ENCODE measurements at regions not wholly inside any gene's neighbourhood (a gene's known extent, or its start where the extent isn't known, plus 50 kb on each side); places are given as distances from the start of the nearest gene placed in this dataset.

DNA sequence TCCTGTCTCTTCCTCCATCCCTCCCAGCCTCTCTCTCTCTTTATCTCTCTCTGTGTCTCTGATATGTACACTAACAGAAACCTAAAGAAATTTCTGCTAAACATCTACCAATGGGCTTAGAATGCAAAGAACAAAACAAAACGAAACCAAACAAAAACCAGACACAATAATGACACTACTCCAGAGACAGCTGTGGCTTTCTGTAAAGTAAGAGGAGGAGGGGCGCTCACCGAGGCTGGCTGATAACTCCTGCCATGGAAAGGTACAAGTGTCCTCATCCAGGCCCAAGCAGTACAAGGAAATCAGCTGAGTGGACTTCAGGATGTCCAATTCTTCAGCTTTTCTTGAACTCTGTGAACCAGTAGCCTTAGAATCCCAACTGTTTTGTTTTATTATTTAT, 70.4 kb upstream of the FZD8 start:
- ATAC-seq (ENCODE audit: low FRiP score in 2 of 2) = no peak
- Histone ChIP-seq H3K9me3 (no peaks in the 10 kb centered on the region), H3K4me1 (no peaks in the 10 kb centered on the region), H3K36me3 (no peaks in the 10 kb centered on the region), H3K27ac (no peak overlapping the region), H3K4me3 (no peak overlapping the region), H3K27me3 (no peaks in the 10 kb centered on the region)
- no peak for DNase-seq
- WGBS, 2 donors = 67 to 81% methylated on average over 3 of the region's 3 CpGs
- TF ChIP-seq POLR2AphosphoS5 (IDR thresholded peaks at IDR 0.05) = no peak
- TF ChIP-seq, protein P1, sequence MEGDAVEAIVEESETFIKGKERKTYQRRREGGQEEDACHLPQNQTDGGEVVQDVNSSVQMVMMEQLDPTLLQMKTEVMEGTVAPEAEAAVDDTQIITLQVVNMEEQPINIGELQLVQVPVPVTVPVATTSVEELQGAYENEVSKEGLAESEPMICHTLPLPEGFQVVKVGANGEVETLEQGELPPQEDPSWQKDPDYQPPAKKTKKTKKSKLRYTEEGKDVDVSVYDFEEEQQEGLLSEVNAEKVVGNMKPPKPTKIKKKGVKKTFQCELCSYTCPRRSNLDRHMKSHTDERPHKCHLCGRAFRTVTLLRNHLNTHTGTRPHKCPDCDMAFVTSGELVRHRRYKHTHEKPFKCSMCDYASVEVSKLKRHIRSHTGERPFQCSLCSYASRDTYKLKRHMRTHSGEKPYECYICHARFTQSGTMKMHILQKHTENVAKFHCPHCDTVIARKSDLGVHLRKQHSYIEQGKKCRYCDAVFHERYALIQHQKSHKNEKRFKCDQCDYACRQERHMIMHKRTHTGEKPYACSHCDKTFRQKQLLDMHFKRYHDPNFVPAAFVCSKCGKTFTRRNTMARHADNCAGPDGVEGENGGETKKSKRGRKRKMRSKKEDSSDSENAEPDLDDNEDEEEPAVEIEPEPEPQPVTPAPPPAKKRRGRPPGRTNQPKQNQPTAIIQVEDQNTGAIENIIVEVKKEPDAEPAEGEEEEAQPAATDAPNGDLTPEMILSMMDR (IDR thresholded peaks at IDR 0.05) = no peak
- TF ChIP-seq POLR2A (IDR thresholded peaks at IDR 0.05) = no peak
- TF ChIP-seq EP300 (IDR thresholded peaks at IDR 0.05) = no peak

DNA sequence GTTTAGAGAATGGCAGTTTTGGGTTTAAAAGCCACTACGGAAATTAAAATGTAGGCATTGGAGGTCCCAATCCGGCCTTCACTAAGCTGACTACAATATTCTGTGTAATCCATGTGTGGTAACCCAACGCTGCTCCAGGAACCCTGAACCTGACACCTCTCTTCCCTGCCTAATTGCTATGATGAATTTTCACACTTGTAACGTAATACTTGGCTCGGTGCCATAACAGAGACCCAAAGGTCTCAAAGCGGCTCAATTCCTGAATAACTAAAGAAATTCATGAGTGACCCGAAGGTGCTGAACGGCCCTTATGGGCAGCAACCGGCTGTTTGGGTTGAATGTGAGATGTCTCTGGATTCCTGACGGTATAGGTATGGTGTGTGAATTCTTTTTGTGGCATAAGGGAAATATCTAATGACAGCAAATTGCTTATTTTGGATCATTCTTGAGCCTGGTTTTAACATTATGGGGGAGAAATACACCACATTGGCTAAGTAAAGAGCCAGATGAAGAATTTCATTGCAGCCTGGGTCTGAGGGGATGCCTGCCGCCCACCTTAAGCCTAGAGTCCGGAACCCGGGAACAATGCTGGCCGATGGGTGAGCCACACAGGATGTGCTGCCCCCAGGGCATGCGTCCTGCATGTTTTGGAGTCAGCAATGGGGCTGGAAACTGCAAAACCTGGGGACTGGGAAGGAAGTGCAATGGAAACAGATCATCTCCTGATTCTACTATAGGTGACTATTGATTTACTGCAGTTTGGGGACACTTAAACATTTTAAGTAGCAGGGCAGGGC, 69.7 kb upstream of the FZD8 start:
- H3K27me3 ChIP-seq = no peaks in the 10 kb centered on the region
- DNase-seq = no peak
- no peaks in the 10 kb centered on the region for H3K36me3 ChIP-seq
- TF ChIP-seq EP300 (IDR thresholded peaks at IDR 0.05) (no peak), POLR2AphosphoS5 (IDR thresholded peaks at IDR 0.05) (no peak), POLR2A (IDR thresholded peaks at IDR 0.05) (no peak)
- TF ChIP-seq, protein P1 (IDR thresholded peaks at IDR 0.05) = no peak
- H3K4me1 ChIP-seq = no peaks in the 10 kb centered on the region
- 68 to 71% methylated on average over 15 of the region's 15 CpGs for WGBS, 2 donors
- no peak for ATAC-seq (ENCODE audit: low FRiP score in 2 of 2)
- H3K27ac ChIP-seq = no peak overlapping the region
- peaks cover 0 to 3% (median 0%) of the 10 kb centered on the region in 4 donors for H3K9me3 ChIP-seq
- no peak overlapping the region for H3K4me3 ChIP-seq

DNA sequence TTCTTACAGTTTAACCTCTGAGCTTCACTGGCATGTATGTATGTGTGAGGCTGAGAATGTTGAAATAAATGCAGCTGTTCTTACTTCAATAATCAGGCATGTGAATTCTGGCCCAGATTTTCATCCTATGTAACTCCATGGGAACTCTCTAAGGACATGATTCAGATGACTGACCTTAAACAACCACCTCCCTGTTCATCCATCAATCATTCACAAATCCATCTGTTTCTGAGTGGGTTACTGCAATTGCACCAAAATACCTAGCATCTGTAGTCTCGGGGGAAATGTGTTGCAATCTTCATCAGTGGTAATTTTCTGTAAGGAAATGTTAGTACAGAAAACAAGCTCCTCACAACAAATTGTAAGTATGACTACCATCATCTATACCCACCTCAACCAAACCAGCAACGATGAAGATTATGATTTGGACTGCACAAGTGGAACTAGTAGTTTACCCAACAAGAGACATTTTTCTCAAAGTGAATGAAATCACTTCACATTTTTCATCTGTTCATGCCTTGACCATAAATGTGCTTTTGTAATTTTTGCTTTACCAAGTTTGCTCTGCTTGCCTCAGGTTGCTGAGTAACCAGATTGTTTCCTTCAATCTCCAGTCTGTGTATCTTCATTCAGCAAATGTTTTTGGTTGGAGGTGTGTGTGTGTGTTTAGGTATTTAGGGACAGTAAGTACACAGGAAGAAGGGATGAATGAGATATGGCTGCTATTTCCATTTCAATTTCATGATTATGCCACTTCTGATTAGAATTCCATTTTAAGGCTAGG, 65.7 kb upstream of the FZD8 start:
- Histone ChIP-seq H3K4me1 (no peaks in the 10 kb centered on the region), H3K9me3 (peaks cover 0 to 4% (median 0%) of the 10 kb centered on the region in 4 donors), H3K36me3 (no peaks in the 10 kb centered on the region), H3K27ac (no peak overlapping the region), H3K27me3 (no peaks in the 10 kb centered on the region), H3K4me3 (no peak overlapping the region)
- no peak for TF ChIP-seq POLR2A (IDR thresholded peaks at IDR 0.05)
- TF ChIP-seq, protein P1 (IDR thresholded peaks at IDR 0.05) = no peak
- no peak for TF ChIP-seq EP300 (IDR thresholded peaks at IDR 0.05)
- no peak for TF ChIP-seq POLR2AphosphoS5 (IDR thresholded peaks at IDR 0.05)
- WGBS, 2 donors = 74 to 88% methylated on average over 2 of the region's 2 CpGs
- no peak for ATAC-seq (ENCODE audit: low FRiP score in 2 of 2)
- no peak for DNase-seq

DNA sequence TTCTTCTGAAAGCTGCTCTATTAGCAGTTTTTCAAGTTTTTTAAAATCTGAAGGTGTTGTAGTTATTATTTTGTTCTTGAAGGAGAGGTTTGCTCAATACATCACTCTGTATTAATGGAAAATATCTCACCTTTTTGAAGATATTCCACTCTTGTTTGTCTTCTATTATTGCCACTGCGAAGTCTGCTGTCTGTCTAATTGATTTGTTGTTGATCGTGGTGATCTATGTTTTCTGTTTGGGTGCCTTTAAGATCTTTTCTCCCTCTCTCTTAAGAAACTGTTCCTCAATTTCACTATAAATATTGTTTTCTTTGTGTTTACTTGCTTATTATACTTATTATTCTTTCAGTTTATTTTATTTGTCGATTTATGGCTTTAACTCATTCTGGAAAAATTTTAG, 64.9 kb upstream of the FZD8 start:
- WGBS, 2 donors = 86 to 92% methylated on average over 3 of the region's 3 CpGs
- H3K27me3 ChIP-seq = no peaks in the 10 kb centered on the region
- no peak for TF ChIP-seq POLR2AphosphoS5 (IDR thresholded peaks at IDR 0.05)
- DNase-seq (no peak), ATAC-seq (ENCODE audit: low FRiP score in 2 of 2) (no peak)
- no peaks in the 10 kb centered on the region for H3K36me3 ChIP-seq
- no peak overlapping the region for H3K27ac ChIP-seq
- no peaks in the 10 kb centered on the region for H3K4me1 ChIP-seq
- no peak overlapping the region for H3K4me3 ChIP-seq
- peaks cover 0 to 4% (median 0%) of the 10 kb centered on the region in 4 donors for H3K9me3 ChIP-seq

DNA sequence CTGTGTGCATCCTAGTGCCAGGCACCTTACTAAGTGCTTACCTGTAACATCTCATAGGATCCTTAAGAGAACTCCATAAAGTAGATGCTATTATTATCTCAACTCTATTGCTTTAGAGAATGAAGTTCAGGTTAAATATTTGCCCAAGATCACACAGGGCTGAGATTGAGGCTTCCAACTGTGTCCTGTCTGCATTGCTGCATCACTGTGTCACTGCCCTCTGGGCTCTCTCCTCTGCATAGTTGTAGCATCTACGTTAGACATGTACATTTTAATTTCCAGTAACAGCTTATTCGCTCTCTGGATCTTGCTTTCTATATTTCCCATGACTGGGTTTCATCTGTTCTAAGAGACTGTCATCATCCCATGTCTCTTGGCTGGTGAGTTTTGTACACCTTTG, 63.6 kb upstream of the FZD8 start:
- DNase-seq = no peak
- TF ChIP-seq EP300 (IDR thresholded peaks at IDR 0.05) = no peak
- TF ChIP-seq, protein P1 (IDR thresholded peaks at IDR 0.05) = no peak
- no peak for TF ChIP-seq POLR2A (IDR thresholded peaks at IDR 0.05)
- Histone ChIP-seq H3K36me3 (no peaks in the 10 kb centered on the region), H3K27me3 (no peaks in the 10 kb centered on the region), H3K9me3 (peaks cover 0 to 4% (median 0%) of the 10 kb centered on the region in 4 donors), H3K4me1 (no peaks in the 10 kb centered on the region), H3K27ac (no peak overlapping the region), H3K4me3 (no peak overlapping the region)
- ATAC-seq (ENCODE audit: low FRiP score in 2 of 2) = no peak
- 93 to 98% methylated on average over 2 of the region's 2 CpGs for WGBS, 2 donors

All from upper lobe of left lung (tissue), 6 donors.